GM18508 (cell line): ENCODE measurements at regions not wholly inside any gene's neighbourhood (a gene's known extent, or its start where the extent isn't known, plus 50 kb on each side); places are given as distances from the start of the nearest gene placed in this dataset.
"Not testable (repeated sequence)": the region's sequence is repeated elsewhere in the genome, so short reads cannot be mapped to it uniquely, and the experiment has no call there.

Experiments
- ATAC-seq: cut with Tn5 transposase; IDR thresholded peaks from one replicate; pipeline ENCODE4 v1.9.1; 2021; ENCODE audit warnings: moderate number of reproducible peaks; ENCODE audit not compliant: insufficient read depth, unreplicated experiment

GRCh38 chr9:31740705-31741104, 643.7 kb upstream of the ACO1 start:
- no peak for ATAC-seq

- ATAC-seq, result no peak
Observed at GRCh38 chr9:31744589-31744988, 639.9 kb upstream of the ACO1 start.

- ATAC-seq, result no peak
Observed at GRCh38 chr9:31745468-31745867, 639.0 kb upstream of the ACO1 start.

- no peak for ATAC-seq
Observed at GRCh38 chr9:31745886-31746285, 638.6 kb upstream of the ACO1 start.

GRCh38 chr9:31753756-31754155, 630.7 kb upstream of the ACO1 start:
- ATAC-seq, result no peak

- ATAC-seq, result no peak
Observed at GRCh38 chr9:31759703-31760102, 624.7 kb upstream of the ACO1 start.

- ATAC-seq, result not testable (repeated sequence)
Observed at GRCh38 chr9:31774021-31774420, 610.4 kb upstream of the ACO1 start.

- ATAC-seq, result no peak
Observed at GRCh38 chr9:31774571-31774970, 609.9 kb upstream of the ACO1 start.

- no peak for ATAC-seq
Observed at GRCh38 chr9:31776471-31776870, 608.0 kb upstream of the ACO1 start.

- ATAC-seq, result no peak
Observed at GRCh38 chr9:31783491-31783890, 601.0 kb upstream of the ACO1 start.

- no peak for ATAC-seq
Observed at GRCh38 chr9:31790720-31791119, 593.7 kb upstream of the ACO1 start.

- ATAC-seq, result no peak
Observed at GRCh38 chr9:31799953-31800609, 584.4 kb upstream of the ACO1 start.

- no peak for ATAC-seq
Observed at GRCh38 chr9:31807574-31808256, 576.7 kb upstream of the ACO1 start.

- ATAC-seq, result no peak
Observed at GRCh38 chr9:31808766-31809165, 575.7 kb upstream of the ACO1 start.

GRCh38 chr9:31820426-31820825, 564.0 kb upstream of the ACO1 start:
- no peak for ATAC-seq

GRCh38 chr9:31821583-31821982, 562.9 kb upstream of the ACO1 start:
- ATAC-seq, result no peak

- no peak for ATAC-seq
Observed at GRCh38 chr9:31823365-31823764, 561.1 kb upstream of the ACO1 start.

GRCh38 chr9:31824860-31825259, 559.6 kb upstream of the ACO1 start:
- no peak for ATAC-seq

- ATAC-seq, result no peak
Observed at GRCh38 chr9:31837211-31837610, 547.2 kb upstream of the ACO1 start.

GRCh38 chr9:31839273-31839672, 545.2 kb upstream of the ACO1 start:
- no peak for ATAC-seq

GRCh38 chr9:31840702-31841101, 543.7 kb upstream of the ACO1 start:
- ATAC-seq, result no peak

- ATAC-seq, result no peak
Observed at GRCh38 chr9:31847963-31848362, 536.5 kb upstream of the ACO1 start.
